Hepatocyte (in vitro differentiated cells): ENCODE measurements at regions not wholly inside any gene's neighbourhood (a gene's known extent, or its start where the extent isn't known, plus 50 kb on each side); places are given as distances from the start of the nearest gene placed in this dataset.
"Not testable (repeated sequence)": the region's sequence is repeated elsewhere in the genome, so short reads cannot be mapped to it uniquely, and the experiment has no call there.

Source experiments
- DNase-seq: peaks from one replicate; pipeline ENCODE4 v3.0.0-alpha.2; 2016; ENCODE audit warnings: low spot score
- H2AFZ ChIP-seq: fragments of 200-600 bp; sonication (generic); 2 replicates; pipeline ENCODE4 v1.6.0; 2016; ENCODE audit warnings: antibody characterized with exemption, mild to moderate bottlenecking
- H3K27ac ChIP-seq: fragments of 200-600 bp; sonication (generic); 2 replicates; pipeline ENCODE4 v1.5.1; 2016; ENCODE audit warnings: mild to moderate bottlenecking
- H3K27me3 ChIP-seq: fragments of 200-600 bp; sonication (generic); 2 replicates; pipeline ENCODE4 v1.6.1; 2016
- H3K36me3 ChIP-seq: fragments of 200-600 bp; sonication (generic); replicated peaks from 2 replicates; pipeline ENCODE4 v1.5.1; 2016; ENCODE audit warnings: low read depth; ENCODE audit not compliant: insufficient read depth
- H3K4me1 ChIP-seq: fragments of 200-600 bp; sonication (generic); 2 replicates; pipeline ENCODE4 v1.5.1; 2016; ENCODE audit warnings: mild to moderate bottlenecking, moderate library complexity; ENCODE audit not compliant: insufficient read depth
- H3K4me2 ChIP-seq: fragments of 200-600 bp; sonication (generic); 2 replicates; pipeline ENCODE4 v1.6.0; 2016
- H3K4me3 ChIP-seq: fragments of 200-600 bp; sonication (generic); 2 replicates; pipeline ENCODE4 v1.5.1; 2016; ENCODE audit warnings: mild to moderate bottlenecking
- H3K79me2 ChIP-seq: fragments of 200-600 bp; sonication (generic); 2 replicates; pipeline ENCODE4 v1.6.0; 2017; ENCODE audit warnings: mild to moderate bottlenecking
- H3K9me2 ChIP-seq: fragments of 200-600 bp; sonication (generic); replicated peaks from 2 replicates; pipeline ENCODE4 v1.6.0; 2017; ENCODE audit warnings: mild to moderate bottlenecking; ENCODE audit not compliant: insufficient read depth
- H3K9me3 ChIP-seq: fragments of 200-600 bp; sonication (generic); 2 replicates; pipeline ENCODE4 v1.5.1; 2016; ENCODE audit warnings: low read depth, mild to moderate bottlenecking
- H4K20me1 ChIP-seq: fragments of 200-600 bp; sonication (generic); 2 replicates; pipeline ENCODE4 v1.6.0; 2016; ENCODE audit warnings: mild to moderate bottlenecking; ENCODE audit not compliant: insufficient read depth, poor library complexity, severe bottlenecking
- EZH2 ChIP-seq: fragments of 200-600 bp; sonication (generic); IDR thresholded peaks from 2 replicates; pipeline ENCODE4 v1.6.1; 2016; ENCODE audit warnings: antibody characterized with exemption, mild to moderate bottlenecking, borderline replicate concordance
- EZH2phosphoT487 ChIP-seq: fragments of 200-600 bp; sonication (generic); IDR thresholded peaks from one replicate; pipeline ENCODE4 v1.6.1; 2018; ENCODE audit warnings: antibody characterized with exemption, mild to moderate bottlenecking, low read depth, moderate library complexity; ENCODE audit not compliant: unreplicated experiment, severe bottlenecking
- WGBS: methylation state at CpG from one replicate; pipeline ENCODE4 v1.1.6; 2016; ENCODE audit warnings: low lambda C conversion rate; ENCODE audit errors: missing lambda C conversion rate; 5-methylcytosine and 5-hydroxymethylcytosine counted together
- TF ChIP-seq, protein P1 (sequence below): fragments of 200-600 bp; sonication (generic); IDR thresholded peaks from 2 replicates; pipeline ENCODE4 v1.5.1; 2016; ENCODE audit warnings: antibody characterized with exemption, mild to moderate bottlenecking; ENCODE audit not compliant: poor library complexity

DNA sequence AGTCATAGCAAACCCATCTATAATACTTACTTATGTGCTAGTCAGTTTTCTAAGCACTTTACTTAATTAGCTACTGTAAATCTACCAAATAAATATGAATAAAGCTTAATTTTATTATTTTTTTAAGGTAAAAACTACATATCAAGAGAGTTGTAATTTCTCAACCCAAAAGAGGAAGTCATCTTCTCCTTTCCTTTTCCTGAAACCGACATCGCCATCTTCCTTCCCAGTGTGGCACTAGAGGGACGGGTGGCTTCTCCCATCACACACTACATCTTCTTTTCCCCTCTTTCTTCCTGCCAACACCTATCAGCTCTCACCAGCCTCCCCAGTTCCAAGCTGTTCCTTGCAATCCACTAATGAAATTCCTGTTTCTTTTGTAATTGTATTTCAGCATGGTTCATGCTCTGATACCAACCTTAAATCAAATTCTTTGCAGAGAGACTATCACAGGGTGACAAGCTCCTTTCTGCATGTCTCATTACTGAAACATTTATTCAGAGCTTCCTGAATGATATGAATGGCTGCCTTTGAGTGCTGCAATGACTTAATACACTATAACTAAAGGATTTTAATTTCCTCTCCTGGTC is 251.6 kb upstream of the FAM78B start:
- Histone ChIP-seq H4K20me1 (no peaks in the 10 kb centered on the region), H3K36me3 (no peaks in the 10 kb centered on the region), H3K4me1 (no peaks in the 10 kb centered on the region), H3K27ac (no peak overlapping the region), H3K4me3 (no peak overlapping the region), H3K4me2 (no peak overlapping the region), H3K9me3 (no peaks in the 10 kb centered on the region), H2AFZ (no peak overlapping the region), H3K9me2 (no peaks in the 10 kb centered on the region), H3K79me2 (no peaks in the 10 kb centered on the region), H3K27me3 (no peaks in the 10 kb centered on the region)
- no peak for TF ChIP-seq EZH2
- TF ChIP-seq, protein P1, sequence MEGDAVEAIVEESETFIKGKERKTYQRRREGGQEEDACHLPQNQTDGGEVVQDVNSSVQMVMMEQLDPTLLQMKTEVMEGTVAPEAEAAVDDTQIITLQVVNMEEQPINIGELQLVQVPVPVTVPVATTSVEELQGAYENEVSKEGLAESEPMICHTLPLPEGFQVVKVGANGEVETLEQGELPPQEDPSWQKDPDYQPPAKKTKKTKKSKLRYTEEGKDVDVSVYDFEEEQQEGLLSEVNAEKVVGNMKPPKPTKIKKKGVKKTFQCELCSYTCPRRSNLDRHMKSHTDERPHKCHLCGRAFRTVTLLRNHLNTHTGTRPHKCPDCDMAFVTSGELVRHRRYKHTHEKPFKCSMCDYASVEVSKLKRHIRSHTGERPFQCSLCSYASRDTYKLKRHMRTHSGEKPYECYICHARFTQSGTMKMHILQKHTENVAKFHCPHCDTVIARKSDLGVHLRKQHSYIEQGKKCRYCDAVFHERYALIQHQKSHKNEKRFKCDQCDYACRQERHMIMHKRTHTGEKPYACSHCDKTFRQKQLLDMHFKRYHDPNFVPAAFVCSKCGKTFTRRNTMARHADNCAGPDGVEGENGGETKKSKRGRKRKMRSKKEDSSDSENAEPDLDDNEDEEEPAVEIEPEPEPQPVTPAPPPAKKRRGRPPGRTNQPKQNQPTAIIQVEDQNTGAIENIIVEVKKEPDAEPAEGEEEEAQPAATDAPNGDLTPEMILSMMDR: no peak
- TF ChIP-seq EZH2phosphoT487: no peak
- 89% methylated on average over 3 of the region's 3 CpGs for WGBS
- DNase-seq: no peak

DNA sequence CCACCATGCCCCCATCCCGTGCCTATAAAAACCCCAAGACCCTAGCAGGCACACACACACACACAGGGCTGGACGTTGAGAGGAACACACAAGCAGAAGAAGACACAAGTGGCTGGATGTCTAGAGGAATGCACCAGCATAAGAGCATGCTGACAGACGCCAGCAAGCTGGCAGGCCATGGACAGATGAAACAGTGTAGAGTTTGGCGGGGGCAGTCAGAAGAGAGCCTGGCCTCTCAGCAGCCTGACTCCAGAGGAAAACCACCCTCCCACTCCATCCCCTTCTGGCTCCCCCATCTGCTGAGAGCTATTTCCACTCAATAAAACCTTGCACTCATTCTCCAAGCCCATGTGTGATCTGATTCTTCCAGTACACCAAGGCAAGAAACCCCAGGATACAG is 255.8 kb upstream of the FAM78B start:
- not testable (repeated sequence) for H3K9me2 ChIP-seq, DNase-seq, H3K27ac ChIP-seq, H3K9me3 ChIP-seq, H4K20me1 ChIP-seq, H3K4me3 ChIP-seq, H2AFZ ChIP-seq, H3K4me2 ChIP-seq, H3K27me3 ChIP-seq, H3K79me2 ChIP-seq, H3K36me3 ChIP-seq, H3K4me1 ChIP-seq
- 78% methylated on average over 4 of the region's 4 CpGs for WGBS

DNA sequence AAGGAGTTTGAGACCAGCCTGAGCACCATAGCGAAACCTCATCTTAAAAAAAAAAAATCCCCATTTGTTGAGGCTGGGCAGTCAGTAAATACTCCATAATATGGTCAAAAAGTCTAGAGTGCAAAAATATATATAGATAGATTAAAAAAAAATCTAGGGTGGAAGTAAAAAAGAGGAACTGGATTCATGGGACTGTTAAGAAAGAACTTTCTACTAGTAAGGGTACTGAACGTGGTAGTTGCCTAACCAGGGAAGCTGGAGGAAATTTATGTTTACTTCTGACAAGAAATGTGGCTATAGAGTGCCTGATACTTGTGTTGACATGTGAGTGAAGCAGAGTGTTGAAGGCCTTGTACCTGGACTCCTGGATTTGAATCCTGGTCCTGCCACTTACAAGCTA is 265.9 kb upstream of the FAM78B start:
- TF ChIP-seq, protein P1: no peak
- TF ChIP-seq EZH2phosphoT487: no peak
- no peak for TF ChIP-seq EZH2
- H3K36me3 ChIP-seq: no peaks in the 10 kb centered on the region
- DNase-seq: no peak
- H3K4me3 ChIP-seq: no peak overlapping the region
- H3K9me3 ChIP-seq: no peaks in the 10 kb centered on the region
- H2AFZ ChIP-seq: no peak overlapping the region
- no peaks in the 10 kb centered on the region for H3K27me3 ChIP-seq
- no peaks in the 10 kb centered on the region for H3K9me2 ChIP-seq
- no peak overlapping the region for H3K4me2 ChIP-seq
- H3K27ac ChIP-seq: no peak overlapping the region
- no peaks in the 10 kb centered on the region for H4K20me1 ChIP-seq
- H3K4me1 ChIP-seq: no peaks in the 10 kb centered on the region
- 77% methylated on average over 2 of the region's 2 CpGs for WGBS
- no peaks in the 10 kb centered on the region for H3K79me2 ChIP-seq

- not testable (repeated sequence) for H3K79me2 ChIP-seq, H3K9me3 ChIP-seq, H3K27me3 ChIP-seq, H2AFZ ChIP-seq, H3K27ac ChIP-seq, H3K4me2 ChIP-seq, H3K9me2 ChIP-seq, H3K4me1 ChIP-seq, H3K36me3 ChIP-seq, H4K20me1 ChIP-seq, H3K4me3 ChIP-seq
- 35% methylated on average over 7 of the region's 7 CpGs for WGBS
- peak; percentile 50 for DNase-seq
- TF ChIP-seq, protein P1: peak; percentile 47
Measured at GRCh38 chr1:166433404-166434304, 266.9 kb upstream of the FAM78B start.
